Neural cell (in vitro differentiated cells): ENCODE measurements at regions not wholly inside any gene's neighbourhood (a gene's known extent, or its start where the extent isn't known, plus 50 kb on each side); places are given as distances from the start of the nearest gene placed in this dataset.

ENCODE experiments used
- EZH2 ChIP-seq: fragments of 200-600, 300-800 bp; shearing (Covaris generic), sonication (generic); IDR thresholded peaks from 2 replicates; pipeline ENCODE4 v1.6.1; 2014; ENCODE audit warnings: antibody characterized with exemption, low read length, borderline replicate concordance, mild to moderate bottlenecking; ENCODE audit not compliant: insufficient read depth, poor library complexity, severe bottlenecking
- POLR2AphosphoS5 ChIP-seq: IDR thresholded peaks from 2 replicates; pipeline ENCODE4 v1.6.1; 2012
- TF ChIP-seq, protein P1 (sequence below): fragments of 450-650 bp; IDR thresholded peaks from 2 replicates; pipeline ENCODE4 v1.5.1; 2014; ENCODE audit warnings: antibody characterized with exemption, mild to moderate bottlenecking, moderate library complexity; ENCODE audit not compliant: poor library complexity, severe bottlenecking

- TF ChIP-seq, protein P1, sequence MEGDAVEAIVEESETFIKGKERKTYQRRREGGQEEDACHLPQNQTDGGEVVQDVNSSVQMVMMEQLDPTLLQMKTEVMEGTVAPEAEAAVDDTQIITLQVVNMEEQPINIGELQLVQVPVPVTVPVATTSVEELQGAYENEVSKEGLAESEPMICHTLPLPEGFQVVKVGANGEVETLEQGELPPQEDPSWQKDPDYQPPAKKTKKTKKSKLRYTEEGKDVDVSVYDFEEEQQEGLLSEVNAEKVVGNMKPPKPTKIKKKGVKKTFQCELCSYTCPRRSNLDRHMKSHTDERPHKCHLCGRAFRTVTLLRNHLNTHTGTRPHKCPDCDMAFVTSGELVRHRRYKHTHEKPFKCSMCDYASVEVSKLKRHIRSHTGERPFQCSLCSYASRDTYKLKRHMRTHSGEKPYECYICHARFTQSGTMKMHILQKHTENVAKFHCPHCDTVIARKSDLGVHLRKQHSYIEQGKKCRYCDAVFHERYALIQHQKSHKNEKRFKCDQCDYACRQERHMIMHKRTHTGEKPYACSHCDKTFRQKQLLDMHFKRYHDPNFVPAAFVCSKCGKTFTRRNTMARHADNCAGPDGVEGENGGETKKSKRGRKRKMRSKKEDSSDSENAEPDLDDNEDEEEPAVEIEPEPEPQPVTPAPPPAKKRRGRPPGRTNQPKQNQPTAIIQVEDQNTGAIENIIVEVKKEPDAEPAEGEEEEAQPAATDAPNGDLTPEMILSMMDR, result no peak
- TF ChIP-seq POLR2AphosphoS5, result no peak
- no peak for TF ChIP-seq EZH2
Observed at GRCh38 chr22:47727641-47728040, 965.2 kb downstream of the TBC1D22A start.
